Stomach (tissue), 4 donors: ENCODE measurements at regions not wholly inside any gene's neighbourhood (a gene's known extent, or its start where the extent isn't known, plus 50 kb on each side); places are given as distances from the start of the nearest gene placed in this dataset.

Experiments used
- CTCF ChIP-seq, 7 experiments: fragments of 450-650 bp in 4 of 7; fragments of 200-600 bp in 3 of 7; sonication (generic) in 3 of 7; IDR thresholded peaks; one replicate each; pipeline ENCODE4 v1.5.1; 2016 to 2019; ENCODE audit warnings: antibody characterized with exemption in 7 of 7, control low read depth in 2 of 7, mild to moderate bottlenecking in 1 of 7
- EP300 ChIP-seq: sonication (generic); formaldehyde crosslinking; IDR thresholded peaks from one replicate; pipeline ENCODE4 v1.6.1; 2017; ENCODE audit warnings: antibody characterized with exemption
- POLR2A ChIP-seq, 4 donors: fragments of 450-650 bp; IDR thresholded peaks; one replicate each; pipeline ENCODE4 v1.6.1; 2016; ENCODE audit warnings: antibody characterized with exemption in 4 of 4, control low read depth in 2 of 4, mild to moderate bottlenecking in 1 of 4, moderate library complexity in 1 of 4
- POLR2AphosphoS5 ChIP-seq, 3 donors: sonication (generic); formaldehyde crosslinking; IDR thresholded peaks; one replicate each; pipeline ENCODE4 v1.6.1; 2016; ENCODE audit warnings: antibody characterized with exemption in 3 of 3

GRCh38 chr6:67653561-67653960 lies 981.5 kb upstream of the ADGRB3 start:
- no peak for TF ChIP-seq CTCF (IDR thresholded peaks at IDR 0.05)
- no peak for TF ChIP-seq POLR2AphosphoS5 (IDR thresholded peaks at IDR 0.05)
- TF ChIP-seq POLR2A (IDR thresholded peaks at IDR 0.05): no peak
- TF ChIP-seq EP300: no peak
